H1 (cell line): ENCODE measurements at regions not wholly inside any gene's neighbourhood (a gene's known extent, or its start where the extent isn't known, plus 50 kb on each side); places are given as distances from the start of the nearest gene placed in this dataset.

Source experiments
- CTCF ChIA-PET: fragments of 300-600 bp; sonication (Branson Sonifier 250); formaldehyde crosslinking; loops from one replicate; lab custom pipeline; 2021; ENCODE audit not compliant: partially characterized antibody; lab: Charles Lee
- POLR2A ChIA-PET: fragments of 300-600 bp; sonication (Branson Sonifier 250); formaldehyde crosslinking; loops from one replicate; lab custom pipeline; 2021; ENCODE audit warnings: inconsistent platforms; ENCODE audit not compliant: partially characterized antibody; lab: Charles Lee
- DNase-seq, 2 experiments: peaks; one replicate each; pipeline versions ENCODE4 v3.0.0 to v3.0.0-alpha.2; 2010 to 2022; ENCODE audit warnings: low spot score in 2 of 2, low read depth in 1 of 2, mixed read lengths in 1 of 2
- FAIRE-seq: peaks from 2 replicates; lab custom pipeline; 2011; peaks lifted over from hg19 to GRCh38; lab: Jason Lieb, UNC
- H2AFZ ChIP-seq: 2 replicates; pipeline ENCODE4 v1.8.1; 2012; ENCODE audit warnings: low read length, inconsistent platforms
- H2AK5ac ChIP-seq: 2 replicates; pipeline ENCODE4 v1.6.1; 2013; ENCODE audit warnings: low read depth, low read length
- H2BK120ac ChIP-seq: replicated peaks from 2 replicates; pipeline ENCODE3; 2013; ENCODE audit warnings: low read depth, low read length, inconsistent platforms
- H2BK12ac ChIP-seq: 2 replicates; pipeline ENCODE4 v1.6.1; 2013; ENCODE audit warnings: low read depth, low read length
- H2BK15ac ChIP-seq: 2 replicates; pipeline ENCODE4 v1.6.1; 2013; ENCODE audit warnings: low read length
- H2BK20ac ChIP-seq: 2 replicates; pipeline ENCODE4 v1.6.1; 2013; ENCODE audit warnings: low read length
- H2BK5ac ChIP-seq: 2 replicates; pipeline ENCODE4 v1.6.1; 2013; ENCODE audit warnings: low read depth, low read length
- H3K14ac ChIP-seq: 2 replicates; pipeline ENCODE4 v1.6.1; 2013; ENCODE audit warnings: inconsistent platforms; ENCODE audit not compliant: insufficient read length
- H3K18ac ChIP-seq: 2 replicates; pipeline ENCODE4 v1.6.1; 2013; ENCODE audit warnings: low read length; ENCODE audit errors: extremely low read depth
- H3K23ac ChIP-seq: 2 replicates; pipeline ENCODE4 v1.6.1; 2013; ENCODE audit warnings: inconsistent platforms; ENCODE audit not compliant: insufficient read length
- H3K23me2 ChIP-seq: 2 replicates; pipeline ENCODE4 v1.6.1; 2013; ENCODE audit warnings: low read depth, low read length
- H3K27ac ChIP-seq: 2 replicates; pipeline ENCODE4 v1.6.1; 2011; ENCODE audit warnings: low read depth, low read length, inconsistent platforms
- H3K27me3 ChIP-seq, 4 experiments: replicated peaks in 1 of 4; 1 replicate in 1 of 4; 2 replicates in 3 of 4; pipeline versions ENCODE4 v1.6.1 to v1.8.1; 2011 to 2013; ENCODE audit warnings: low read length in 3 of 4, mild to moderate bottlenecking in 3 of 4, inconsistent platforms in 2 of 4, mixed read lengths in 2 of 4, moderate library complexity in 1 of 4; ENCODE audit not compliant: control insufficient read depth in 3 of 4, insufficient read depth in 3 of 4; ENCODE audit errors: extremely low read depth in 1 of 4
- H3K36me3 ChIP-seq, 4 experiments: 2 replicates each; pipeline versions ENCODE4 v1.6.1 to v1.8.1; 2011 to 2013; ENCODE audit warnings: mild to moderate bottlenecking in 4 of 4, low read length in 3 of 4, moderate library complexity in 2 of 4, control low read depth in 1 of 4, inconsistent platforms in 1 of 4; ENCODE audit not compliant: insufficient read depth in 4 of 4, control insufficient read depth in 2 of 4
- H3K4ac ChIP-seq: replicated peaks from 2 replicates; pipeline ENCODE3; 2013; ENCODE audit warnings: low read length, low read depth, mixed read lengths, inconsistent platforms; ENCODE audit not compliant: insufficient read length
- H3K4me1 ChIP-seq, 4 experiments: replicated peaks in 1 of 4; 1 replicate in 1 of 4; 2 replicates in 3 of 4; pipeline versions ENCODE4 v1.6.1 to v1.8.1; 2011 to 2013; ENCODE audit warnings: low read length in 3 of 4, inconsistent platforms in 2 of 4, mixed read lengths in 1 of 4; ENCODE audit not compliant: insufficient read depth in 4 of 4, control insufficient read depth in 3 of 4
- H3K4me2 ChIP-seq, 2 experiments: 2 replicates each; pipeline versions ENCODE4 v1.6.1 to v1.8.1; 2011 to 2013; ENCODE audit warnings: low read depth in 2 of 2, low read length in 2 of 2, control low read depth in 1 of 2, inconsistent platforms in 1 of 2, mild to moderate bottlenecking in 1 of 2; ENCODE audit not compliant: insufficient read depth in 1 of 2
- H3K4me3 ChIP-seq, 4 experiments: fragments of 200-600, 300-600 bp in 1 of 4; sonication (generic), shearing (Covaris generic), sonication (Bioruptor Twin) in 1 of 4; 2 replicates each; pipeline versions ENCODE4 v1.5.1 to v1.8.1; 2011 to 2016; ENCODE audit warnings: low read length in 4 of 4, low read depth in 3 of 4, control low read depth in 2 of 4, inconsistent platforms in 2 of 4, mild to moderate bottlenecking in 2 of 4, mixed read lengths in 1 of 4, moderate library complexity in 1 of 4; ENCODE audit not compliant: insufficient read depth in 2 of 4; ENCODE audit errors: extremely low read depth in 1 of 4
- H3K56ac ChIP-seq: replicated peaks from 2 replicates; pipeline ENCODE3; 2013; ENCODE audit warnings: low read depth, mild to moderate bottlenecking, mixed read lengths, low read length, inconsistent platforms; ENCODE audit not compliant: insufficient read length
- H3K79me1 ChIP-seq: 2 replicates; pipeline ENCODE4 v1.6.1; 2013; ENCODE audit warnings: low read depth, low read length, control low read depth
- H3K79me2 ChIP-seq, 2 experiments: 2 replicates each; pipeline versions ENCODE4 v1.6.1 to v1.8.1; 2012 to 2013; ENCODE audit warnings: low read length in 2 of 2, mild to moderate bottlenecking in 2 of 2, inconsistent platforms in 1 of 2; ENCODE audit not compliant: insufficient read depth in 2 of 2, control insufficient read depth in 1 of 2
- H3K9ac ChIP-seq, 4 experiments: replicated peaks in 1 of 4; 1 replicate in 1 of 4; 2 replicates in 3 of 4; pipeline versions ENCODE4 v1.6.1 to v1.8.1; 2011 to 2013; ENCODE audit warnings: low read depth in 3 of 4, low read length in 3 of 4, control low read depth in 2 of 4, mild to moderate bottlenecking in 2 of 4, moderate library complexity in 2 of 4, inconsistent platforms in 1 of 4; ENCODE audit errors: extremely low read depth in 1 of 4
- H3K9me3 ChIP-seq, 2 experiments: 2 replicates each; pipeline versions ENCODE4 v1.6.1 to v1.8.1; 2012 to 2013; ENCODE audit warnings: mild to moderate bottlenecking in 2 of 2, moderate library complexity in 2 of 2, control low read depth in 1 of 2, inconsistent platforms in 1 of 2, low read depth in 1 of 2, low read length in 1 of 2, mixed read lengths in 1 of 2; ENCODE audit not compliant: insufficient read depth in 2 of 2
- H4K20me1 ChIP-seq, 2 experiments: replicated peaks in 1 of 2; 2 replicates each; pipeline versions ENCODE3 to v1.8.1; 2011 to 2013; ENCODE audit warnings: inconsistent platforms in 2 of 2, low read length in 2 of 2, mild to moderate bottlenecking in 1 of 2; ENCODE audit not compliant: insufficient read depth in 2 of 2, control insufficient read depth in 1 of 2
- H4K5ac ChIP-seq: 2 replicates; pipeline ENCODE4 v1.6.1; 2013; ENCODE audit warnings: low read length, low read depth, mixed read lengths, inconsistent platforms; ENCODE audit not compliant: insufficient read length
- H4K8ac ChIP-seq: 2 replicates; pipeline ENCODE4 v1.8.0; 2013; ENCODE audit warnings: mild to moderate bottlenecking, moderate library complexity, low read length, inconsistent platforms; ENCODE audit not compliant: insufficient read depth; ENCODE audit errors: extremely low read depth
- H4K91ac ChIP-seq: replicated peaks from 2 replicates; pipeline ENCODE3; 2013; ENCODE audit warnings: low read length, mixed read lengths, inconsistent platforms; ENCODE audit not compliant: insufficient read length
- CBX5 ChIP-seq: fragments of 300-800, 300-1000 bp; sonication (generic); IDR thresholded peaks from 2 replicates; pipeline ENCODE4 v1.7.1; 2016; ENCODE audit warnings: antibody characterized with exemption, low read length, low read depth
- RXRA ChIP-seq: IDR thresholded peaks from 2 replicates; pipeline ENCODE4 v1.6.1; 2011; ENCODE audit warnings: low read depth, mild to moderate bottlenecking, low read length, moderate library complexity; ENCODE audit not compliant: insufficient read depth
- WGBS, 2 experiments: shearing (Covaris generic) in 1 of 2; methylation state at CpG; one replicate each; pipeline versions ENCODE4 v1.1.6 to v1.1.7; 2013 to 2015; ENCODE audit warnings: low lambda C conversion rate in 2 of 2, mixed read lengths in 2 of 2, inconsistent platforms in 1 of 2, low coverage in 1 of 2, missing lambda C conversion rate in 1 of 2; ENCODE audit not compliant: insufficient replicate concordance in 2 of 2, insufficient coverage in 1 of 2, insufficient read length in 1 of 2; ENCODE audit errors: extremely low coverage in 1 of 2, missing lambda C conversion rate in 1 of 2; 5-methylcytosine and 5-hydroxymethylcytosine counted together

GRCh38 chr1:29803486-29803885 is 567.2 kb downstream of the PTPRU start:
- Histone ChIP-seq H3K36me3 (no peaks in the 10 kb centered on the region), H4K8ac (no peak overlapping the region), H3K56ac (no peak overlapping the region), H3K9ac (no peak overlapping the region), H2BK5ac (no peak overlapping the region), H3K27ac (no peak overlapping the region), H4K20me1 (no peaks in the 10 kb centered on the region), H3K14ac (no peak overlapping the region), H4K5ac (no peak overlapping the region), H2BK12ac (peak overlapping the region; percentile 33; the same call in 1 of the 2 replicates), H3K4me1 (peaks cover 0 to 3% (median 0%) of the 10 kb centered on the region in 4 experiments; a peak in 1 of 7 replicates), H3K4ac (no peak overlapping the region), H3K4me2 (no peak overlapping the region), H4K91ac (no peak overlapping the region), H3K79me2 (no peaks in the 10 kb centered on the region), H2AFZ (no peak overlapping the region), H3K23ac (no peak overlapping the region), H2BK20ac (no peak overlapping the region), H3K23me2 (no peaks in the 10 kb centered on the region), H2BK120ac (no peak overlapping the region), H2BK15ac (no peak overlapping the region), H3K4me3 (no peak overlapping the region), H3K9me3 (no peaks in the 10 kb centered on the region), H3K27me3 (no peaks in the 10 kb centered on the region), H3K79me1 (no peaks in the 10 kb centered on the region), H2AK5ac (no peak overlapping the region), H3K18ac (no peak overlapping the region)
- DNase-seq (peak in 1 of 2 experiments; percentile 26), FAIRE-seq (no peak)
- ChIA-PET CTCF (interaction anchor here (1.0 to 1.5 kb wide), 3 partner anchors 11 to 282 kb away, joined by 3 to 8 read pairs (median 8); no protein-coding TSS in a partner anchor), POLR2A (no interaction called here)
- WGBS, 2 experiments, result 87% methylated on average over 4 of the region's 4 CpGs; no CpG with 5 or more reads in 1 of the 2 experiments
- TF ChIP-seq CBX5 (no peak), RXRA (no peak)
